ENCODE measurements at regions not wholly inside any gene's neighbourhood (a gene's known extent, or its start where the extent isn't known, plus 50 kb on each side); places are given as distances from the start of the nearest gene placed in this dataset.

GRCh38 chr9:16924311-16924915, 53.9 kb upstream of the BNC2 start:
- H4K20me1 ChIP-seq (replicated peaks; ENCODE audit: insufficient read depth), result no peaks in the 10 kb centered on the region
- H3K4me2 ChIP-seq, result no peak overlapping the region
- H3K36me3 ChIP-seq (ENCODE audit: insufficient read depth), result no peaks in the 10 kb centered on the region; the same call in none of the 2 replicates
- H3K27me3 Mint-ChIP-seq (ENCODE audit: insufficient read depth, low read depth, poor library complexity), result peaks cover 11% of the 10 kb centered on the region
- no peaks in the 10 kb centered on the region for H3K4me1 Mint-ChIP-seq
- no peak overlapping the region for H3K4me3 Mint-ChIP-seq
- H3K4me3 ChIP-seq, result no peak overlapping the region
- no peaks in the 10 kb centered on the region for H3K4me1 ChIP-seq (ENCODE audit: insufficient read depth)
- H3K9me2 ChIP-seq (ENCODE audit: insufficient read depth), result 0 out of 2 replicates have a peak, but pooled peaks cover 13% of the 10 kb centered on the region
- DNase-seq (ENCODE audit: low spot score) (no peak), ATAC-seq (no peak)
- no peaks in the 10 kb centered on the region for H3K79me2 ChIP-seq (replicated peaks; ENCODE audit: insufficient read depth)
- H3K27me3 ChIP-seq (ENCODE audit: insufficient read depth), result peaks cover 6% of the 10 kb centered on the region; the same call in 1 of the 2 replicates
- H3F3A ChIP-seq (replicated peaks; ENCODE audit: low read depth), result no peaks in the 10 kb centered on the region
- H3K9me3 Mint-ChIP-seq, result peaks cover 49% of the 10 kb centered on the region
- TF ChIP-seq CREB1 (CRISPR knock-in tag; IDR thresholded peaks at IDR 0.05; ENCODE audit: low read depth) (no peak), ZNF114 (CRISPR knock-in tag; IDR thresholded peaks at IDR 0.05) (no peak), EZH2 (IDR thresholded peaks at IDR 0.05; ENCODE audit: low read depth, unreplicated experiment) (no peak), EZH2phosphoT487 (IDR thresholded peaks at IDR 0.05; ENCODE audit: unreplicated experiment) (no peak), POLR2AphosphoS5 (IDR thresholded peaks at IDR 0.05; ENCODE audit: low read depth) (no peak), ZNF331 (CRISPR knock-in tag; IDR thresholded peaks at IDR 0.05; ENCODE audit: low read depth) (no peak), JUNB (IDR thresholded peaks at IDR 0.05; ENCODE audit: unreplicated experiment) (no peak), STAT1 (IDR thresholded peaks at IDR 0.05; ENCODE audit: unreplicated experiment) (no peak), REST (IDR thresholded peaks at IDR 0.05; ENCODE audit: unreplicated experiment) (no peak), NANOG (IDR thresholded peaks at IDR 0.05; ENCODE audit: borderline replicate concordance) (no peak), ZNF462 (CRISPR knock-in tag; IDR thresholded peaks at IDR 0.05) (no peak)
- TF ChIP-seq, protein P1, sequence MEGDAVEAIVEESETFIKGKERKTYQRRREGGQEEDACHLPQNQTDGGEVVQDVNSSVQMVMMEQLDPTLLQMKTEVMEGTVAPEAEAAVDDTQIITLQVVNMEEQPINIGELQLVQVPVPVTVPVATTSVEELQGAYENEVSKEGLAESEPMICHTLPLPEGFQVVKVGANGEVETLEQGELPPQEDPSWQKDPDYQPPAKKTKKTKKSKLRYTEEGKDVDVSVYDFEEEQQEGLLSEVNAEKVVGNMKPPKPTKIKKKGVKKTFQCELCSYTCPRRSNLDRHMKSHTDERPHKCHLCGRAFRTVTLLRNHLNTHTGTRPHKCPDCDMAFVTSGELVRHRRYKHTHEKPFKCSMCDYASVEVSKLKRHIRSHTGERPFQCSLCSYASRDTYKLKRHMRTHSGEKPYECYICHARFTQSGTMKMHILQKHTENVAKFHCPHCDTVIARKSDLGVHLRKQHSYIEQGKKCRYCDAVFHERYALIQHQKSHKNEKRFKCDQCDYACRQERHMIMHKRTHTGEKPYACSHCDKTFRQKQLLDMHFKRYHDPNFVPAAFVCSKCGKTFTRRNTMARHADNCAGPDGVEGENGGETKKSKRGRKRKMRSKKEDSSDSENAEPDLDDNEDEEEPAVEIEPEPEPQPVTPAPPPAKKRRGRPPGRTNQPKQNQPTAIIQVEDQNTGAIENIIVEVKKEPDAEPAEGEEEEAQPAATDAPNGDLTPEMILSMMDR (conservative IDR thresholded peaks at IDR 0.05; ENCODE audit: low read depth in 2 of 2), result no peak
- TF ChIP-seq, protein P2, sequence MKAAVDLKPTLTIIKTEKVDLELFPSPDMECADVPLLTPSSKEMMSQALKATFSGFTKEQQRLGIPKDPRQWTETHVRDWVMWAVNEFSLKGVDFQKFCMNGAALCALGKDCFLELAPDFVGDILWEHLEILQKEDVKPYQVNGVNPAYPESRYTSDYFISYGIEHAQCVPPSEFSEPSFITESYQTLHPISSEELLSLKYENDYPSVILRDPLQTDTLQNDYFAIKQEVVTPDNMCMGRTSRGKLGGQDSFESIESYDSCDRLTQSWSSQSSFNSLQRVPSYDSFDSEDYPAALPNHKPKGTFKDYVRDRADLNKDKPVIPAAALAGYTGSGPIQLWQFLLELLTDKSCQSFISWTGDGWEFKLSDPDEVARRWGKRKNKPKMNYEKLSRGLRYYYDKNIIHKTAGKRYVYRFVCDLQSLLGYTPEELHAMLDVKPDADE (IDR thresholded peaks at IDR 0.05), result no peak
- no peak overlapping the region for H2AFZ ChIP-seq
- H3K27ac Mint-ChIP-seq, result no peak overlapping the region
- peaks cover 27% of the 10 kb centered on the region for H3K36me3 Mint-ChIP-seq (ENCODE audit: low read depth)
- no peak overlapping the region for H3K27ac ChIP-seq (ENCODE audit: low read depth)
